ENCODE measurements at regions not wholly inside any gene's neighbourhood (a gene's known extent, or its start where the extent isn't known, plus 50 kb on each side); places are given as distances from the start of the nearest gene placed in this dataset.

- no peak for TF ChIP-seq POLR2A (IDR thresholded peaks at IDR 0.05)
- TF ChIP-seq POLR2AphosphoS5 (IDR thresholded peaks at IDR 0.05; ENCODE audit: insufficient read depth in 1 of 2, low read depth in 1 of 2): no peak
- TF ChIP-seq CTCF (IDR thresholded peaks at IDR 0.05): no peak
- DNase-seq (ENCODE audit: extremely low spot score in 2 of 2): no peak
- intact Hi-C loops (cut with DNase I): no loop called here
- no peaks in the 10 kb centered on the region for H3K4me1 ChIP-seq
- H3K9me3 ChIP-seq: no peaks in the 10 kb centered on the region
- H3K27ac ChIP-seq: no peak overlapping the region
- no peak overlapping the region for H3K4me3 ChIP-seq
- no peaks in the 10 kb centered on the region for H3K36me3 ChIP-seq
- H3K27me3 ChIP-seq: no peaks in the 10 kb centered on the region
Measured at GRCh38 chr6:102390541-102390940, 997.0 kb downstream of the GRIK2 start.

- Histone ChIP-seq H3K36me3 (no peaks in the 10 kb centered on the region), H3K4me1 (no peaks in the 10 kb centered on the region), H3K4me3 (no peak overlapping the region), H3K27me3 (no peaks in the 10 kb centered on the region), H3K9me3 (no peaks in the 10 kb centered on the region), H3K27ac (no peak overlapping the region)
- intact Hi-C loops (cut with DNase I): no loop called here
- DNase-seq (ENCODE audit: extremely low spot score in 2 of 2): no peak
- no peak for TF ChIP-seq POLR2A (IDR thresholded peaks at IDR 0.05)
- no peak for TF ChIP-seq CTCF (IDR thresholded peaks at IDR 0.05)
- no peak for TF ChIP-seq POLR2AphosphoS5 (IDR thresholded peaks at IDR 0.05; ENCODE audit: insufficient read depth in 1 of 2, low read depth in 1 of 2)
Measured at GRCh38 chr6:102389994-102390393, 996.5 kb downstream of the GRIK2 start.

- Histone ChIP-seq H3K9me3 (no peaks in the 10 kb centered on the region), H3K27me3 (no peaks in the 10 kb centered on the region), H3K27ac (no peak overlapping the region), H3K4me1 (no peaks in the 10 kb centered on the region), H3K36me3 (no peaks in the 10 kb centered on the region), H3K4me3 (no peak overlapping the region)
- DNase-seq (ENCODE audit: extremely low spot score in 2 of 2): no peak
- intact Hi-C loops (cut with DNase I): no loop called here
- no peak for TF ChIP-seq CTCF (IDR thresholded peaks at IDR 0.05)
- TF ChIP-seq POLR2AphosphoS5 (IDR thresholded peaks at IDR 0.05; ENCODE audit: insufficient read depth in 1 of 2, low read depth in 1 of 2): no peak
- TF ChIP-seq POLR2A (IDR thresholded peaks at IDR 0.05): no peak
Measured at GRCh38 chr6:102387326-102388033, 994.0 kb downstream of the GRIK2 start.

GRCh38 chr6:102381203-102381602, 987.7 kb downstream of the GRIK2 start:
- no peaks in the 10 kb centered on the region for H3K9me3 ChIP-seq
- no peaks in the 10 kb centered on the region for H3K27me3 ChIP-seq
- TF ChIP-seq CTCF (IDR thresholded peaks at IDR 0.05) (no peak), POLR2A (IDR thresholded peaks at IDR 0.05) (no peak), POLR2AphosphoS5 (IDR thresholded peaks at IDR 0.05; ENCODE audit: insufficient read depth in 1 of 2, low read depth in 1 of 2) (no peak)
- H3K4me3 ChIP-seq: no peak overlapping the region
- no peaks in the 10 kb centered on the region for H3K36me3 ChIP-seq
- H3K4me1 ChIP-seq: no peaks in the 10 kb centered on the region
- H3K27ac ChIP-seq: no peak overlapping the region
- no peak for DNase-seq (ENCODE audit: extremely low spot score in 2 of 2)
- intact Hi-C loops (cut with DNase I): no loop called here

- Histone ChIP-seq H3K9me3 (no peaks in the 10 kb centered on the region), H3K27ac (no peak overlapping the region), H3K36me3 (no peaks in the 10 kb centered on the region), H3K27me3 (no peaks in the 10 kb centered on the region), H3K4me1 (no peaks in the 10 kb centered on the region), H3K4me3 (no peak overlapping the region)
- DNase-seq (ENCODE audit: extremely low spot score in 2 of 2): no peak
- no peak for TF ChIP-seq CTCF (IDR thresholded peaks at IDR 0.05)
- TF ChIP-seq POLR2A (IDR thresholded peaks at IDR 0.05): no peak
- TF ChIP-seq POLR2AphosphoS5 (IDR thresholded peaks at IDR 0.05; ENCODE audit: insufficient read depth in 1 of 2, low read depth in 1 of 2): no peak
- intact Hi-C loops (cut with DNase I): no loop called here
Measured at GRCh38 chr6:102356170-102356569, 962.7 kb downstream of the GRIK2 start.
